ENCODE measurements at regions not wholly inside any gene's neighbourhood (a gene's known extent, or its start where the extent isn't known, plus 50 kb on each side); places are given as distances from the start of the nearest gene placed in this dataset.

GRCh38 chr2:106041150-106041549 is 153.0 kb downstream of the UXS1 start:
- DNase-seq (ENCODE audit: low spot score) = no peak

GRCh38 chr2:106039634-106040315 is 154.3 kb downstream of the UXS1 start:
- no peak for DNase-seq (ENCODE audit: low spot score)

- DNase-seq (ENCODE audit: low spot score) = no peak
Observed at GRCh38 chr2:106038601-106039375, 155.3 kb downstream of the UXS1 start.

- no peak for DNase-seq (ENCODE audit: low spot score)
Observed at GRCh38 chr2:106037932-106038331, 156.2 kb downstream of the UXS1 start.

GRCh38 chr2:106037262-106037661 is 156.8 kb downstream of the UXS1 start:
- DNase-seq (ENCODE audit: low spot score) = no peak

- DNase-seq (ENCODE audit: low spot score) = no peak
Observed at GRCh38 chr2:106034325-106034724, 159.8 kb downstream of the UXS1 start.

GRCh38 chr2:106032676-106033075 is 161.4 kb downstream of the UXS1 start:
- DNase-seq (ENCODE audit: low spot score) = no peak

- peak; percentile 54 for DNase-seq (ENCODE audit: low spot score)
Observed at GRCh38 chr2:106030287-106031268, 163.5 kb downstream of the UXS1 start.

GRCh38 chr2:106028192-106028591 is 165.9 kb downstream of the UXS1 start:
- DNase-seq (ENCODE audit: low spot score) = peak; percentile 62

GRCh38 chr2:106026271-106027190 is 167.6 kb downstream of the UXS1 start:
- peak; percentile 51 for DNase-seq (ENCODE audit: low spot score)

- peak; percentile 69 for DNase-seq (ENCODE audit: low spot score)
Observed at GRCh38 chr2:106025796-106026195, 168.3 kb downstream of the UXS1 start.

GRCh38 chr2:106021662-106022028 is 172.5 kb downstream of the UXS1 start:
- no peak for DNase-seq (ENCODE audit: low spot score)

GRCh38 chr2:106020821-106021661 is 173.1 kb downstream of the UXS1 start:
- peak; percentile 87 for DNase-seq (ENCODE audit: low spot score)

- no peak for DNase-seq (ENCODE audit: low spot score)
Observed at GRCh38 chr2:106020032-106020431, 174.1 kb downstream of the UXS1 start.

GRCh38 chr2:106018141-106018540 is 176.0 kb downstream of the UXS1 start:
- peak; percentile 24 for DNase-seq (ENCODE audit: low spot score)

GRCh38 chr2:106012591-106013347 is 181.3 kb downstream of the UXS1 start:
- DNase-seq (ENCODE audit: low spot score) = no peak

GRCh38 chr2:106012001-106012590 is 182.0 kb downstream of the UXS1 start:
- DNase-seq (ENCODE audit: low spot score) = no peak

GRCh38 chr2:106011380-106011779 is 182.7 kb downstream of the UXS1 start:
- DNase-seq (ENCODE audit: low spot score) = no peak

GRCh38 chr2:106010818-106011355 is 183.2 kb downstream of the UXS1 start:
- DNase-seq (ENCODE audit: low spot score) = no peak

Measured in SW480 (cell line).